ENCODE measurements at regions not wholly inside any gene's neighbourhood (a gene's known extent, or its start where the extent isn't known, plus 50 kb on each side); places are given as distances from the start of the nearest gene placed in this dataset.
"Not testable (repeated sequence)": the region's sequence is repeated elsewhere in the genome, so short reads cannot be mapped to it uniquely, and the experiment has no call there.

- no peak overlapping the region for H3K4me3 ChIP-seq
- no peaks in the 10 kb centered on the region for H3K9me3 ChIP-seq
- no peak overlapping the region for H3K27ac ChIP-seq
- H3K27me3 ChIP-seq = no peaks in the 10 kb centered on the region
- DNase-seq = no peak
- WGBS, 2 donors = 64 to 82% methylated on average over 1 of the region's 1 CpG
- intact Hi-C loops (cut with DNase I; ENCODE audit: low total_unique reads) = no loop called here
- no peaks in the 10 kb centered on the region for H3K36me3 ChIP-seq (ENCODE audit: low read depth, missing control alignments)
- no peaks in the 10 kb centered on the region for H3K4me1 ChIP-seq
- no peak for TF ChIP-seq CTCF (IDR thresholded peaks at IDR 0.05)
- no peak for TF ChIP-seq POLR2A (IDR thresholded peaks at IDR 0.05)
These were observed 155.1 kb downstream of the OR13A1 start for GRCh38 chr10:45160271-45160670.

- TF ChIP-seq POLR2A (IDR thresholded peaks at IDR 0.05) (no peak), CTCF (IDR thresholded peaks at IDR 0.05) (no peak)
- Histone ChIP-seq H3K27me3 (no peaks in the 10 kb centered on the region), H3K27ac (no peak overlapping the region), H3K4me3 (no peak overlapping the region), H3K4me1 (no peaks in the 10 kb centered on the region), H3K36me3 (ENCODE audit: low read depth, missing control alignments) (no peaks in the 10 kb centered on the region), H3K9me3 (no peaks in the 10 kb centered on the region)
- intact Hi-C loops (cut with DNase I; ENCODE audit: low total_unique reads) = no loop called here
- DNase-seq = no peak
- 85 to 94% methylated on average over 3 of the region's 3 CpGs for WGBS, 2 donors
These were observed 152.0 kb downstream of the OR13A1 start for GRCh38 chr10:45163315-45163975.

GRCh38 chr10:45175520-45176118 lies 139.8 kb downstream of the OR13A1 start:
- H3K27me3 ChIP-seq; DNase-seq; H3K27ac ChIP-seq; H3K9me3 ChIP-seq; H3K4me1 ChIP-seq; intact Hi-C loops (cut with DNase I; ENCODE audit: low total_unique reads); H3K36me3 ChIP-seq (ENCODE audit: low read depth, missing control alignments); H3K4me3 ChIP-seq: not testable (repeated sequence)
- WGBS, 2 donors = 55 to 63% methylated on average over 8 of the region's 8 CpGs

DNA sequence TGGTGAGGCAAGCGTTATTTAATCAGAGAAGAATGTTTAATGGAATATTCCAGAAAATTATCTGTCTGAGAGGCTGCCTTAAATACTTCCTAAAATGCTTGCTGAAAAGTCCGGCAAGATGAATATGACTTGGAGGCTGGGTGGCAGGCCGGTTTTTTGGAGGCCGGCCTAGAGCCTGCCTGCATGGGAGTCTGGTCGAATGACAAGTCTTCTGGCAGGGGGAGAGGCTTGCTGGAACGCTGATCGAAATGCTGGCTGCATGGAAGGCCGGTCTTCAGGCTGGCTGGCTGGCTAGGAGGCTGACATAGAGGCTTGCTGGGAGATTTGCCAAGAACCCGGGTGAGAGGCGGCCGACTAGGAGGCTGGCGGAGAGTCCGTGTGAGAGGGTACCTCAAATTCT lies 135.7 kb downstream of the OR13A1 start:
- Histone ChIP-seq H3K27ac (no peak overlapping the region), H3K27me3 (no peaks in the 10 kb centered on the region), H3K9me3 (no peaks in the 10 kb centered on the region), H3K4me3 (no peak overlapping the region), H3K4me1 (peaks cover 5% of the 10 kb centered on the region), H3K36me3 (ENCODE audit: low read depth, missing control alignments) (no peaks in the 10 kb centered on the region)
- TF ChIP-seq CTCF (IDR thresholded peaks at IDR 0.05) (no peak), POLR2A (IDR thresholded peaks at IDR 0.05) (no peak)
- no peak for DNase-seq
- WGBS, 2 donors = 70 to 80% methylated on average over 13 of the region's 13 CpGs
- intact Hi-C loops (cut with DNase I; ENCODE audit: low total_unique reads) = no loop called here

DNA sequence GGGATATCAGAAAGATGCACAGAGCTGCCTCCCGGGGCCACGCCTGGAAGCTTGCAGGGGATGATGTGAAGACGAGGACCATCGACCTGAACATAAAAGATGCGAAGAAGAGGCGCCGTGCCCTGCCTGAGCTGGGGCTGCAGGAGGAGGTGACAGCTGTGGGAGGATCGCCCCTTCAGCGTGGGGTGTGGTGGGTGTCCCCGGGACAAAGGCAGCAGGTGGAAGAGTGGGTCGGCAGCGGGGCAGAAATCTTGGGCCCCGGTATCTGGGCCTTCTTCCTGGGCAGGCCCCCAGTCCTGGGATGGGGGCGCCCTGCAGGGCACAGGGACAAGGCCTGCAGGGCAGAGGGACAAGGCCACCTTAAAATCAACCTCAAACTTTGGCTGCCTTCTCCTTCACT lies 134.9 kb downstream of the OR13A1 start:
- no peak overlapping the region for H3K27ac ChIP-seq
- H3K36me3 ChIP-seq (ENCODE audit: low read depth, missing control alignments) = no peaks in the 10 kb centered on the region
- no peaks in the 10 kb centered on the region for H3K27me3 ChIP-seq
- intact Hi-C loops (cut with DNase I; ENCODE audit: low total_unique reads) = no loop called here
- no peaks in the 10 kb centered on the region for H3K9me3 ChIP-seq
- TF ChIP-seq CTCF (IDR thresholded peaks at IDR 0.05) = no peak
- no peak for DNase-seq
- no peak overlapping the region for H3K4me3 ChIP-seq
- WGBS, 2 donors = 94 to 96% methylated on average over 10 to 14 of the region's 14 CpGs
- peaks cover 5% of the 10 kb centered on the region for H3K4me1 ChIP-seq

All from testis (tissue), 2 donors.